ENCODE measurements at regions not wholly inside any gene's neighbourhood (a gene's known extent, or its start where the extent isn't known, plus 50 kb on each side); places are given as distances from the start of the nearest gene placed in this dataset.
"Not testable (repeated sequence)": the region's sequence is repeated elsewhere in the genome, so short reads cannot be mapped to it uniquely, and the experiment has no call there.

GRCh38 chr7:32661501-32661900 is 166.2 kb downstream of the AVL9 start:
- DNase-seq (ENCODE audit: low read depth): no peak
- H3K4me3 ChIP-seq (ENCODE audit: low read depth, low read length): no peak overlapping the region

- no peak overlapping the region for H3K4me3 ChIP-seq (ENCODE audit: low read depth, low read length)
- DNase-seq (ENCODE audit: low read depth): no peak
These were observed 165.6 kb downstream of the AVL9 start for GRCh38 chr7:32660936-32661335.

GRCh38 chr7:32659853-32660252 is 164.6 kb downstream of the AVL9 start:
- no peak overlapping the region for H3K4me3 ChIP-seq (ENCODE audit: low read depth, low read length)
- no peak for DNase-seq (ENCODE audit: low read depth)

- H3K4me3 ChIP-seq (ENCODE audit: low read depth, low read length): no peak overlapping the region
- DNase-seq (ENCODE audit: low read depth): no peak
These were observed 163.2 kb downstream of the AVL9 start for GRCh38 chr7:32658467-32658869.

- DNase-seq (ENCODE audit: low read depth): no peak
- no peak overlapping the region for H3K4me3 ChIP-seq (ENCODE audit: low read depth, low read length)
These were observed 162.7 kb downstream of the AVL9 start for GRCh38 chr7:32658034-32658433.

- not testable (repeated sequence) for DNase-seq (ENCODE audit: low read depth); H3K4me3 ChIP-seq (ENCODE audit: low read depth, low read length)
These were observed 159.3 kb downstream of the AVL9 start for GRCh38 chr7:32654549-32654948.

GRCh38 chr7:32650356-32650755 is 155.1 kb downstream of the AVL9 start:
- DNase-seq (ENCODE audit: low read depth); H3K4me3 ChIP-seq (ENCODE audit: low read depth, low read length): not testable (repeated sequence)

- DNase-seq (ENCODE audit: low read depth): no peak
- H3K4me3 ChIP-seq (ENCODE audit: low read depth, low read length): no peak overlapping the region
These were observed 153.3 kb downstream of the AVL9 start for GRCh38 chr7:32648408-32649156.

- not testable (repeated sequence) for DNase-seq (ENCODE audit: low read depth)
These were observed 150.0 kb downstream of the AVL9 start for GRCh38 chr7:32645255-32645654.

GRCh38 chr7:32643194-32643593 is 147.9 kb downstream of the AVL9 start:
- H3K4me3 ChIP-seq (ENCODE audit: low read depth, low read length): no peak overlapping the region
- DNase-seq (ENCODE audit: low read depth): no peak

More at GRCh38 chr7:32645255-32645654, 150.0 kb downstream of the AVL9 start:
- H3K4me3 ChIP-seq (ENCODE audit: low read depth, low read length): not testable (repeated sequence)

- no peak for DNase-seq (ENCODE audit: low read depth)
- H3K4me3 ChIP-seq (ENCODE audit: low read depth, low read length): no peak overlapping the region
These were observed 143.8 kb downstream of the AVL9 start for GRCh38 chr7:32639122-32639521.

- not testable (repeated sequence) for H3K4me3 ChIP-seq (ENCODE audit: low read depth, low read length); DNase-seq (ENCODE audit: low read depth)
These were observed 143.3 kb downstream of the AVL9 start for GRCh38 chr7:32638479-32639121.
